Endothelial cell of umbilical vein (primary cell): ENCODE measurements at regions not wholly inside any gene's neighbourhood (a gene's known extent, or its start where the extent isn't known, plus 50 kb on each side); places are given as distances from the start of the nearest gene placed in this dataset.

Experiments used
- BruUV-seq: library from RNA; stranded (reverse); fragments of 400-500 nt; replicated peaks from 2 replicates; lab custom pipeline; 2021; lab: Mats Ljungman, UMichigan
- CTCF ChIA-PET: fragments of 300-600, 350-600 bp; sonication (Branson Sonifier 250); formaldehyde crosslinking; loops from one replicate; lab custom pipeline; 2021; ENCODE audit warnings: antibody characterized with exemption, inconsistent platforms; lab: Charles Lee
- POLR2A ChIA-PET: fragments of 300-600, 350-600 bp; sonication (Branson Sonifier 250); formaldehyde crosslinking; loops from one replicate; lab custom pipeline; 2021; ENCODE audit warnings: antibody characterized with exemption, inconsistent platforms; lab: Charles Lee
- DNase-seq: peaks from one replicate; pipeline ENCODE4 v3.0.0-alpha.2; 2011; ENCODE audit warnings: low read depth, low spot score
- FAIRE-seq: peaks from 2 replicates; lab custom pipeline; 2011; peaks lifted over from hg19 to GRCh38; lab: Jason Lieb, UNC
- H2AFZ ChIP-seq: 2 replicates; pipeline ENCODE4 v1.6.0; 2012; ENCODE audit warnings: low read depth, low read length, control low read depth, inconsistent platforms
- H3K27ac ChIP-seq: 2 replicates; pipeline ENCODE4 v1.5.1; 2011; ENCODE audit warnings: low read depth, mild to moderate bottlenecking, control low read depth, low read length, moderate library complexity; ENCODE audit not compliant: insufficient read depth
- H3K27me3 ChIP-seq, 2 experiments: 2 replicates each; pipeline versions ENCODE4 v1.6.0 to v1.6.1; 2011; ENCODE audit warnings: low read length in 2 of 2, mixed read lengths in 1 of 2; ENCODE audit not compliant: control insufficient read depth in 2 of 2, insufficient read depth in 2 of 2
- H3K36me3 ChIP-seq, 2 experiments: 2 replicates in 1 of 2; 3 replicates in 1 of 2; pipeline ENCODE4 v1.5.1; 2011; ENCODE audit warnings: low read length in 2 of 2, mild to moderate bottlenecking in 1 of 2, moderate library complexity in 1 of 2; ENCODE audit not compliant: control insufficient read depth in 2 of 2, insufficient read depth in 2 of 2; ENCODE audit errors: extremely low read depth in 1 of 2
- H3K4me1 ChIP-seq: 3 replicates; pipeline ENCODE4 v1.5.1; 2011; ENCODE audit warnings: mild to moderate bottlenecking, low read length; ENCODE audit not compliant: control insufficient read depth, insufficient read depth; ENCODE audit errors: extremely low read depth
- H3K4me2 ChIP-seq: 2 replicates; pipeline ENCODE4 v1.6.1; 2011; ENCODE audit warnings: low read length, control low read depth, mixed read lengths; ENCODE audit not compliant: insufficient read depth
- H3K4me3 ChIP-seq, 3 experiments: fragments of 200-600 bp in 1 of 3; sonication (generic), shearing (Covaris generic) in 1 of 3; replicated peaks in 1 of 3; 2 replicates each; pipeline ENCODE4 v1.5.1; 2011 to 2016; ENCODE audit warnings: control low read depth in 3 of 3, low read length in 3 of 3, mild to moderate bottlenecking in 2 of 3, inconsistent platforms in 1 of 3, low read depth in 1 of 3, moderate library complexity in 1 of 3; ENCODE audit not compliant: insufficient read depth in 1 of 3
- H3K79me2 ChIP-seq: 2 replicates; pipeline ENCODE4 v1.6.0; 2012; ENCODE audit warnings: low read length, inconsistent platforms; ENCODE audit not compliant: control insufficient read depth, insufficient read depth
- H3K9ac ChIP-seq: replicated peaks from 2 replicates; pipeline ENCODE3; 2011; ENCODE audit warnings: low read length, control low read depth; ENCODE audit not compliant: insufficient read depth; ENCODE audit errors: extremely low read depth
- H3K9me1 ChIP-seq: replicated peaks from 3 replicates; pipeline ENCODE4 v1.6.0; 2011; ENCODE audit warnings: mild to moderate bottlenecking, low read length; ENCODE audit not compliant: control insufficient read depth, insufficient read depth; ENCODE audit errors: extremely low read depth
- H3K9me3 ChIP-seq: replicated peaks from 2 replicates; pipeline ENCODE4 v1.5.1; 2012; ENCODE audit warnings: low read length, inconsistent platforms; ENCODE audit not compliant: control insufficient read depth, insufficient read depth
- H4K20me1 ChIP-seq: replicated peaks from 2 replicates; pipeline ENCODE3; 2011; ENCODE audit warnings: mild to moderate bottlenecking, low read length; ENCODE audit not compliant: control insufficient read depth, insufficient read depth; ENCODE audit errors: extremely low read depth
- EZH2 ChIP-seq: IDR thresholded peaks from 2 replicates; pipeline ENCODE4 v1.6.1; 2012; ENCODE audit warnings: borderline replicate concordance, low read depth, mild to moderate bottlenecking, moderate library complexity, low read length, inconsistent platforms; ENCODE audit not compliant: severe bottlenecking
- FOS ChIP-seq: IDR thresholded peaks from 2 replicates; pipeline ENCODE4 v1.6.1; 2011; ENCODE audit warnings: mild to moderate bottlenecking, low read length, moderate library complexity, borderline replicate concordance; ENCODE audit not compliant: insufficient read depth
- GATA2 ChIP-seq: IDR thresholded peaks from 2 replicates; pipeline ENCODE4 v1.7.0; 2011; ENCODE audit warnings: low read depth, mild to moderate bottlenecking, moderate library complexity, mixed read lengths, low read length; ENCODE audit not compliant: insufficient read length, insufficient read depth
- JUN ChIP-seq: IDR thresholded peaks from 2 replicates; pipeline ENCODE4 v1.6.1; 2011; ENCODE audit warnings: borderline replicate concordance, low read depth; ENCODE audit not compliant: insufficient read length, insufficient read depth
- MAX ChIP-seq: IDR thresholded peaks from 2 replicates; pipeline ENCODE4 v1.6.1; 2011; ENCODE audit not compliant: insufficient read depth, insufficient read length
- MYC ChIP-seq: IDR thresholded peaks from one replicate; pipeline ENCODE4 v1.6.1; 2011; ENCODE audit warnings: mild to moderate bottlenecking, low read depth, low read length
- POLR2A ChIP-seq: IDR thresholded peaks from 2 replicates; pipeline ENCODE4 v1.6.1; 2012; ENCODE audit warnings: low read depth, mild to moderate bottlenecking, control low read depth, low read length
- POLR2AphosphoS5 ChIP-seq: IDR thresholded peaks from 2 replicates; pipeline ENCODE4 v1.6.1; 2012; ENCODE audit warnings: low read depth, mild to moderate bottlenecking, control low read depth, low read length, moderate library complexity; ENCODE audit not compliant: insufficient read depth
- dilution Hi-C: fragments of 300-500 bp; cut with MboI; formaldehyde crosslinking; loops from one replicate; pipeline ENCODE4 v1.15.0; 2019; ENCODE audit warnings: low sequenced_read_pairs; ENCODE audit not compliant: extremely low pct_ligation_motif_present
- intact Hi-C: fragments of 100-400 bp; cut with micrococcal nuclease; formaldehyde crosslinking; loops from one replicate; pipeline ENCODE4 v1.10.0; 2022
- TF ChIP-seq, protein P1 (sequence below), 2 donors: IDR thresholded peaks; 1 replicate in 1 of 2; 2 replicates in 1 of 2; pipeline ENCODE4 v1.5.1; 2011; ENCODE audit warnings: low read length in 2 of 2, mild to moderate bottlenecking in 2 of 2, moderate library complexity in 2 of 2, control low read depth in 1 of 2, inconsistent platforms in 1 of 2, low read depth in 1 of 2; ENCODE audit not compliant: insufficient read depth in 1 of 2; ENCODE audit errors: extremely low read depth in 1 of 2

DNA sequence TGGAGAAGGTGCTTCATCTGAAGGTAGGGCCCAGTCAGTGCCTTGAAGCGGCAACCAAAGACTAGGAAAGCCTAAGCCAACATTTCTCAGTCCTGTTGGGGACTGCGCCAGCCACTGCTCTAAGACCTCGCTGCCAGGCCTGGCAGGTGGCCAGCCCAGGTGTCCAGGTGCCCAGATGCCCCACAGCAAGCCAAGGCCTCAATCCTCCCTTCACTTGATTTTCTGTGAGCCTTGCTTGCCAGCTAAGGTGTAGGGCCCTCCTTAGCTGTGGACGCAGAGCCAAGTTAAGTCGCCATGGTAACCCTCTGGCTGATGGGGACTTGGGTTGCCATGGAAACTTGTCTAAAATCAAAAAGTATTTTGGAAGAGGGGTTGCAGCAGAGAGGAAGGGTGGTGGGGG is 135.0 kb downstream of the NAV1 start:
- TF ChIP-seq, protein P1, sequence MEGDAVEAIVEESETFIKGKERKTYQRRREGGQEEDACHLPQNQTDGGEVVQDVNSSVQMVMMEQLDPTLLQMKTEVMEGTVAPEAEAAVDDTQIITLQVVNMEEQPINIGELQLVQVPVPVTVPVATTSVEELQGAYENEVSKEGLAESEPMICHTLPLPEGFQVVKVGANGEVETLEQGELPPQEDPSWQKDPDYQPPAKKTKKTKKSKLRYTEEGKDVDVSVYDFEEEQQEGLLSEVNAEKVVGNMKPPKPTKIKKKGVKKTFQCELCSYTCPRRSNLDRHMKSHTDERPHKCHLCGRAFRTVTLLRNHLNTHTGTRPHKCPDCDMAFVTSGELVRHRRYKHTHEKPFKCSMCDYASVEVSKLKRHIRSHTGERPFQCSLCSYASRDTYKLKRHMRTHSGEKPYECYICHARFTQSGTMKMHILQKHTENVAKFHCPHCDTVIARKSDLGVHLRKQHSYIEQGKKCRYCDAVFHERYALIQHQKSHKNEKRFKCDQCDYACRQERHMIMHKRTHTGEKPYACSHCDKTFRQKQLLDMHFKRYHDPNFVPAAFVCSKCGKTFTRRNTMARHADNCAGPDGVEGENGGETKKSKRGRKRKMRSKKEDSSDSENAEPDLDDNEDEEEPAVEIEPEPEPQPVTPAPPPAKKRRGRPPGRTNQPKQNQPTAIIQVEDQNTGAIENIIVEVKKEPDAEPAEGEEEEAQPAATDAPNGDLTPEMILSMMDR (IDR thresholded peaks at IDR 0.05; ENCODE audit: extremely low read depth in 1 of 2, insufficient read depth in 1 of 2, low read depth in 1 of 2, low read length in 2 of 2): no peak
- TF ChIP-seq POLR2A (no peak), GATA2 (no peak), JUN (no peak), MYC (no peak), FOS (no peak), EZH2 (no peak), POLR2AphosphoS5 (no peak), MAX (no peak)
- BruUV-seq: no TSS peak
- POLR2A ChIA-PET: no interaction called here
- H3K79me2 ChIP-seq: peaks cover 64% of the 10 kb centered on the region
- H3K9me3 ChIP-seq: no peaks in the 10 kb centered on the region
- H3K4me2 ChIP-seq: no peak overlapping the region
- no peaks in the 10 kb centered on the region for H3K27me3 ChIP-seq
- CTCF ChIA-PET: no interaction called here
- no peak for DNase-seq
- no peaks in the 10 kb centered on the region for H3K9me1 ChIP-seq
- no peak overlapping the region for H3K9ac ChIP-seq
- no peak for FAIRE-seq
- H3K27ac ChIP-seq: no peak overlapping the region
- intact Hi-C loops (no loop called here), dilution Hi-C loops (no loop called here)
- no peaks in the 10 kb centered on the region for H4K20me1 ChIP-seq
- no peak overlapping the region for H3K4me3 ChIP-seq
- no peaks in the 10 kb centered on the region for H3K36me3 ChIP-seq
- no peak overlapping the region for H2AFZ ChIP-seq
- peaks cover 16% of the 10 kb centered on the region for H3K4me1 ChIP-seq
